ENCODE measurements at regions not wholly inside any gene's neighbourhood (a gene's known extent, or its start where the extent isn't known, plus 50 kb on each side); places are given as distances from the start of the nearest gene placed in this dataset.
A peak's percentile ranks its signal among the peaks of the same experiment; 100 is the strongest.
"Not testable (repeated sequence)": the region's sequence is repeated elsewhere in the genome, so short reads cannot be mapped to it uniquely, and the experiment has no call there.

DNA sequence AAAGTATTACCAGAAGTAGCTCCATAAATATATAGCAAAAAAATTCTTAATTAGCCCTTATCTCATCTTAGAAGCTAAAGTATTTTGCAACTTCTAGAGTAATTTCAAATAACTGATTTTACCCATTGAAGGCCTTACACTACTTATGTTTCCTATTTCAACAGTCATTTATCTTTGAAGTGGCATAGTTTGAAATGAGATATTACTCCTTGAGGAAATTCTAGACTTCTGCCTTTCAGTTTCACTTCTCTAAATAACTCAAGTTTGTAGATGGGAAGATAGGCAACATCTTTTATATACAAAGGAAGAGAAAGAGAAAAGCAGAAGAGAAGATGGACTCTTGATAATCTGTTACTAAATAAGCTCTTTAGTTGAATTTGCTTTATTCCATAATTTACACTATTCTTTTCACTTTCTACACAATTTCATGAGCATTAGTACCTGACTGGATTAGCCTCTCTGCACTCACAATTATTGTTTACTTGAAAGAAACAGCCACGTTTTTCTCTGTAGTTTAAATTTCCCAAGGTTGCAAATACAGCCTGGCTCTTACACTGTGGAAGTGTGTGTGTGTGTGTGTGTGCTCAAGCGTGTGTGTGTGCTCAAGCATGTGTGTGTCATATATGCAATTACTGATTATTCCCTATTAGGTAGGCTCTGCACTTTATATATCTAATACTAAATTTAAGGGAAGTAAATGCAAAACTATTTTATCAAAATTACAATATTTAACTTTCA, 60.6 kb upstream of the EMB start:
- no peak for DNase-seq

DNA sequence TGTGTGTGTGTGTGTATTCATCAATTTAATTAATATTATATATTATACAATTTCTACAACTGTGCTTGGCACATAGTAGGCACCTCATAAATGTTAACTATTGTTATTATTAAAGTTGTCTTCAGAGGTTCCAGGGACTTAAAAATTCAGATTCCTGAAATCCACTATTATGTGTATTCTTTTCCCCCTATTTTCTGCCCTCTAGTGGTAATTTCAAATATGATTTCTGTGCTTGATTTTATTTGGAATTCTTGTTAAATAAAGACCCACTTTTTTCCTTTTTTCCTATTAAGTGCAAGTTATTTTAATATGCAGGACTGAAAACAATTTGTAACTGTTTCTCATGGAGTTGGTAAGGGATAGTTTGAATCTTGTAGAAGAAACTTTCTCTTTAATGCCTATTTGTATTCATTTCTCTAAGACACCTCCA, 72.0 kb upstream of the EMB start:
- DNase-seq: peak; percentile 30

DNA sequence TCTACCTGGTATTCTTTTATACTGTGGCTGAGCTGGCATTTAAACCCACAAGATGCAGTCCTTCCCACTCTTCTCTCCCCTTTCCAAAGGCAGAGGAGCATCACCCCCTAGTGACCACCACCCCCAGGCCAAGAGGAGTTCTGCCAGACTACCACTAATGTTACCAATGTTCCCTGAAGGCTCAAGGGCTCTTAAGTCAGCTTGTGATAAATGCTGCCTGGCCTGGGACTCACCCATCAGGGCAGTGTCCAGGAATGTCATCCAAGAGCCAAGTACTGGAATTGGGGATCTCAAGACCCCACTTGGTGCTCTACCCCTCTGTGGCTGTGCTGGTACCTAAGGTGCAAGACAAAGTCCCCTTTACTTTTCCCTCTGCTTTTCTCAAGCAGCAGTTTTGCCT, 80.0 kb upstream of the EMB start:
- not testable (repeated sequence) for DNase-seq

DNA sequence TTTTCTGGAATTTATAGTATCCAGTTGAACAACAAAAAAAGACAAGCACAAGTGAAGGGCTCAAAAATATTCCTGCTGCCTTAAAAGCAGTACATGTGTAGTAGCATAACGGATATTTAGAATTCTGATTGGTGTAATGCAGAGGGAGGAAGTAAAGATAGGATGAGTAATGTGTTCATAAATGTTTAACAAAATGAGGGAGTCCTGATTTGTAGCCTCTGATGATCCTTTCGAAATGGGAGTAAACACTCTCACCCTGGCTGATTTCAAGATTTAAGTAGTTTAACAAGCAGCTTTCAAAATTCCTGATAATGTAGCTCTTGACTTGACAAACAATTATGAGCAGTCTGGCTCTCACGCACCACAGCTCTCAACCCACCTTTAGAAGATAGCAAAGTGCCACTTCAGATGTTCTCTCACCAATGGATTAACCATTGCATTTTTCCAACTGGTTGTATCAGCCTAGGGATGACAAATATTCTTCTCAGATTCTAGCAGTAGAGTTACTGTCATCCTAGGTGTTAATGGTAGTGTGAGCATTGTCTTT, 86.5 kb upstream of the EMB start:
- not testable (repeated sequence) for DNase-seq

DNA sequence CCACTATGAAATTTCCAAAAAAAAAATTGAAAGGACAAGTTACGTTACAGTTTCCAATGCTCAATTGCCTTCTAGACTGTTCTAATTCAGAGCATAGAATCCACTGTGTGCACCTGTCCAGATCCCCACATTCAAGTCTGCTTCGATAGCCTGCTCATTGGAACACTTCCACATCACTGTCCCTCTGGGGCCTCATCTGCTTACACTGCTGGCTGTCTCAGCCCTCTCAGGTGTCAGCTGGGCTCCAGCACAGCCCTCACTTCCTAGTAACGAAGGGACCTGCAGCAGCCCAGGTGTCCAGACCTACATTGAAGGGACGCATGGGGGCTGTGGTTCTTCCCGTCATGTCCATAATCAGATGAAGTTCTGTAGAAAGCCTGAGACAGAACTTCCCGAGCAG, 94.3 kb upstream of the EMB start:
- no peak for DNase-seq

DNA sequence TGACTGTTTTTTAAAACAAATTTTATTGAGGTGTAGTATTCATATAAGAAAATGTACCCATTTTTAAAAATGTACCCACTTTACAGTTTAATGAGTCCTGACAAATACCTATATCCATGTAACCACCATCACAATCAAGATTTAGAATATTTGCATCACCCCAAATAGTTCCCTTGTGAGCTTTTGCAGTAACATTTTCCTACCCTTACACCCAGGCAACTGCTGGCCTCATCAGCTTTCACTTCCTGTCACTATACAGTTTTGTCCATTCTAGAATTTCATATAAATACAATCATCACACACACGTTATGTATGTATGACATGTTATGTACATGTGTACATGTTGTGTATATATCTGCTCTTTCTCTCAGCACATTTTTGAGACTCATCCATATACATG, 96.4 kb upstream of the EMB start:
- not testable (repeated sequence) for DNase-seq

DNA sequence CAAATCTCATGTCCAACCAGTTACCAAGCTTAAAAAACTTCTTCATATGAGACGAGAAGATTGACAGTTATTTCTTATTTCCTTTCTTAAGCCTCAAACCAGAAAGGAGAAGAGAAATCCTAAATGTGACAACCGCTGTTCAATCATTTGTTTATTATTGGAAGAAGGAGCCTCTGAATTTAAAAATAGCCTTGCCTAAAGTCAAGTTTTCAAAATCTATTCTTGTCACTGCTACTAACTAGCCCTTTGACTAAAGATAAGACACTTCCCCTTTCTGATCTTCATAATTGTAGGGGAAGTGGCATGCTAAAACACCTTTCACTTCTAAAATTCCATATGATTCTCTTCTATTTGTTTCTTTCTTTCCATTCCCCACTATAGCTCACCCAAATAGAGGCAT, 106.2 kb upstream of the EMB start:
- no peak for DNase-seq

DNA sequence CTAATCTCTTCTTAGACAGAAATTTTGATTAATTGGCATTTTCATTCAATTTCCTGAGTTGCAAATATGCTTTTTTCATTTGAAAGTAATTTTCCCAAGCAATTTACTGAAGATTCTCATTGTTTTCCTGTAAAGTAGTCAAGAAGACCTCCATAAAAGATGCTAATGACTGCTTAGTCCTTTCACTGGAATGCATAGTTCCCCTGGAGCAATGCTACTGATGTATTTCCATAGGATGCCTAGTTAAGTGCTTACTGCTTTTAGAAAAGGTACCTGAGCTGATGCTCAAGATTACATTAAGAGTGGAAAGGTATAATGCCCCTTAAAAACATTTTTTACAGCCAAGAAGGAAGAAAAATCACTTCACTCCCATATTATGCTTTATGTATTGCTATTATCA, 109.2 kb upstream of the EMB start:
- DNase-seq: no peak

DNA sequence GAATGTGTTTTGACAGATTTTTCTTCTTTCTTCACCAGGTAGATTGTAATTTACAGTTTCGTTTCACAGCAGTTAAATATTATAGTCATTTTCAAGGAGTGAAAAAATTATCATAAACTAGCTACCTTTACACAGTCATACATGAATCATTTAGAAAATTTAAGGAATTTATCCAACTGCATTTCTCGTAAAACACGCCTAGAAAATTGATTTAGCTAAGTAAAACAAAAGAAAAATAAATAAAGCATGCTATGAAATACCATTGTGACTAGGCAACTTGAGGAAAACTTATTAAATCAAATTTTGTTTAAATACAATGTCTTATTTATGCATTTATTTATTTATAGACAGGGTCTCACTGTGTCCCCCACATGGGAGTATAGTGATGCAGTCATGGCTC, 109.9 kb upstream of the EMB start:
- no peak for DNase-seq

DNA sequence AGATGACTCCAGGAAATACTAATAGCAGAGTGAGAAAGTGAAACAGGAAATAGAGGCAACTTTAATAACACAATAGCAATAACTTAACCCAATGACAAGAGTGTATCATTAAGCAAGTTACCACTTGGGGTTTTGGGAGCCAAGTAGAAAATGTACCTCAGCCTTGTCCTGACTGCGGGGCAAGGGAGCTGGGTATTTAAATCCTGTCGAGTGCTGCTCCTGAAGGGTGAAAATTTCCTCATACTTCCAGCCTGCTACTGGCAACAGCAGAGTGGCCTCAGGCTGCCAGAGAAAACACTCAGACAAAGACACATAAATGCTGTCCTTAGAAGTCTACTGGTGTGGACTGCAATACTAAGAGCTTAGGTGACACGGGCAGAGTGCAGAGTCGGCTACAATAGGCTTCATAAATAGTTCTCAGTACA, 112.5 kb upstream of the EMB start:
- no peak for DNase-seq

DNA sequence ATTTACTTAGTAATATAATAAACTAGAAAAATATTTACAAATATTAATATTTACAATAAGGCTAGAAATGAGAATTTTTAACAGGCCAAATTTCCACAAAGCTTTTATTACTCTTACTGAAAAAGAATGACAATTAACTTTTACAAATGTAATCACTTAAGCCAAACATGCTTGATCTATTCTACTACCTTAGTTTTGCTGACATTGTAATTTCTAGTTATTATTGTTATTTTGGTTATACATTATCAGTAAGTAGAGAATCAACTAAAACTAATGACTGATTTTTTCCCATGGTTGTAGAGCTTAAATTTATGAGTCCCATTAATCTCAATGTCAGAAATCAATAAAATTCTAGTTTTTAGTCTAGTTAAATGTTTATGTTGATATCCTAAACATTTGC, 107.8 kb upstream of the PARP8 start:
- DNase-seq: not testable (repeated sequence)

DNA sequence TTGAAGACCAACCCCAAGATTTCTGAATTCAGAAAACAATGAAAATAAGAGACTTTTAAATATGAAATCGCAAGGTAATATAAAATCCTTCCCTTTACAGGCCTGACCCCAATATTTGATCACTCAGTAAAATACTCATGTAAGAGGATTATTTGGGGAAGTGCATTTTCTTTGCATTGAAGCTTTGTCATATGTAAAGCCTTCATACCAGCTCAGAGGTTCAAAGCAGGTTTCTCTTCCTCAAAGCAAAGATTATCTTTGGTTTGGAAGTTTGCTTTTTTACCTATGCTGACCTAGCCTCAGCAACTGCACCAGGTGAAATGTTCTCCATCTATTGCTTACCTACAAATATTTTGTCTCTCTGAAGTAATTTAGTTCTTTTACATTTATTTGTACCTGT, 106.5 kb upstream of the PARP8 start:
- DNase-seq: no peak

DNA sequence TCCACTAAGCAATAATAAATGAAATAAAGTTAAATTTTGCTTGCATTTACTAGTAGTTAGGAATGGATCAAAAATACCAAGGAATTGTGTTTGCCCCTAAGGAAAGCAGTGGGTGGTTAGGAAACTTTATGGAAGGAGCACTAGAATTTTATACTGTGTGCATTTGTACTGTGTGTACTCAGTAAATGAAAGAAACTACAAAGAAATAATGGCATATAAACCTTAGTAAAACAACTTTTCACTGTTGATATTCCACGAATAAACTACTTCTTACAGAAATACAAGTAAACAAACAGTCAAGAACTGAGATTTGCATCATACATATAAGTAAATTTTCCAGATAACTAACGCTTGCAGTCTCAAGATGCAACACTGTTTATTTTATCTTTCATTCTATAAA, 103.7 kb upstream of the PARP8 start:
- no peak for DNase-seq

DNA sequence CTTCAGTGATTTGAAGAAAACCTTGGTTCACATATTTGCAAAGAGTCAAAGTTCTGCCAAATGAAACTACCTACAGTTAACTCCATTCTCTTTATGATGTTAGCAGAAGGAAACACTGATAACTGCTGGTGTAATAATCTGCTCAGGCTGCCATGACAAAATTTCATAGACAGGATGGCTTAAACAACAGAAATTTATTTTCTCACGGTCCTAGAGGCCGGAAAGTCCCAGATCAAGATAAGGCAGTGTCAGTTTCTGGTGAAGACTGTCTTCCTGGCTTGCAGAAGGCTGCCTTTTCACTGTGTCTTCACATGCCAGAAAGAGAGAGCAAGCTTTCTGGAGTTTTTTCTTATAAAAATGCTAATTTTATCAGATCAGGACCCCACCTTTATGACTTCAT, 102.4 kb upstream of the PARP8 start:
- DNase-seq: no peak

DNA sequence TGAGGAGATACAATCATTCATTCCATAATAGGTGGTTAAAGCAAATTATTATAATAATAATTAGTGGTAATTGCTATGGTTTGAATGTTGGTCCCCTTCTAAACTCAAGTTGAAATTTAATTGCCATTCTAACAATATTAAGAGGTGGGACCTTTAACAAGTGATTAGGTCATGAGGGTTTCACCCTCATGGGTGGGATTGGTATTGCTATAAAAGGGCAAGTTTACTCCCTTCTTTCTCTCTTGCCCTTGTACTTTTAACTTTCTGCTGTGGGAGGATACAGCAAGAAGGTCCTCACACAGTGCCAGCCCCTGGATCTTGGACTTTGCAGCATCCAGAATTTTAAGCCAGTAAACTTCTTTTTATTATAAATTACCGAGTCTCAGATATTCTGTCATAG, 101.9 kb upstream of the PARP8 start:
- DNase-seq: no peak

DNA sequence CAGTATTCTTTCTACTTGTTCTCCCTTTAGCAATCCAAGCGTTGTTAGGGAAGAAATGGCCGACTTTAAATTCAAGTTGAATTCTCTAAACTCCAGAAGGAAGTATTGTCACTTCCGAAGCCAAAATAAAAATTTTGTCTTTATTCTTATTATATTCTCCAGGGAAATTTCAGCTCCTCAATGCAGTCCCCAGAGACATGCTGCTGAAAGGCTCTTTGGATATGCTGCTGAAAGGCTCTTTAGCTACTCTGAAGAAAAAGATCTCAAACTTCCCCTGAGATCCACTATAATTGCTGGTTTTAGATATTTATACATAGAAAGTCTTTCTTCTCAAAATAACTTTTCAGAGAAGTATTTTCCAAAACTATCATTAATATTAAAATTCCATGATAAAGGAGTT, 92.3 kb upstream of the PARP8 start:
- no peak for DNase-seq

DNA sequence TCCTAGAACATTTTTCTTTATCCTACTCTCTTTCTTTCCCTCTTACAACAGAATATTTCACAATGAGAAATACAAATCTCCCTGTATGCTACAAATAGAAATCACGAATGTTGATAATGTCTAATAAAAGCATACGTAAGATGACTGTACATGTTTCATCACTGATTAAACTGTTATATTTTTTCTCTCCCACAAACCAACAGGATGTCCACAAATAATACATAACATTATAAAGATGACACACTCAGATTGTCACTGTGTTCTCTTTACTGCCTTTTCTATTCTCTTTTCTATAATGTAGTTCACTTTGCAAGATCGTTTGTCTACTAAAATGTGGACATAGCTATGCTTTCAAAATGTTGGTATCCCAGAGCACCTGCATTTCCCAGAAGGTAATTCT, 90.7 kb upstream of the PARP8 start:
- DNase-seq: no peak

DNA sequence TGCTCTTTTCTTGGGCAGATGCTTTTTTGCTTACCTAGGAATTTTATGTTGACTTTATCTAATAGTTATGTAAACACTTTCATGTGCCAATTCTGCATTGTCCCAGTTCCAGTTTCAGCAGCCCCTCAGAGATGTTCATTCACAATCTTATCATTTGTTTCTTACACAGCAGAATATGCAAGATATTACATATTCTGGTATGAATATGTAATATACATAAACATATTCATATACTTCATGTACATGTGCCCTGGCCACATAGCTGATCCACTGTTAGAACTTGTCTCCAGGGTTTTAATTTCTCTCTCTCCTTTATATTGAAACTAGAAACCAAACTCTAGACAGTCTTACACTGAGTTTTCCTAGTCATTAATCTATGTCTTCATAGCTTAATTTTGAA, 90.2 kb upstream of the PARP8 start:
- no peak for DNase-seq

DNA sequence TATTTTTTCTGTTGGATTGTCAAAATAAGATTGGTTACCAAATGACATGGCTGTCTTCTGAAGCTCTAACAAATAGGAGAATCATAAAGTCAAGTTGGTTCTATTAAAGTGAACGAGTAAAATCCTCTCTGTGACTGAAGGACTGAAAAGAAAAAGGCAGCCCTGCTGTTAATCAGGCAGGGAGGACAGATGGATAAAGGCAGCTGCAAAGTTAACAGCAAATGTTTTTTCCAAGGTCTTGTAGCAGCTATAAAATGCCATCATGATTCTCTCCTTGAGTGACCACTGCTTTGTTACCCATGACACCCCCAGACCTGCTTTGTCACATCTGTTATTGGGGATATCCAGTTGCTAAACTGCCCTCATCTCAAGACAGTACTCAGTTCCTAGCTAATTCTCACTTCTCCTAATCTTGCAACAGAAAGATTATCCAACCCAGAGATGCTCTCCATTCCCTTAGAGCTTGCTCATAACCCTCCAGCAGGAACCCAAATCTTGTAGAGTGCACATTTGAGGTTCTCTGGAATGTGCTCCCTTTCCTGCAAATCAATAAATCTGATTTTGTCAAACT, 89.7 kb upstream of the PARP8 start:
- DNase-seq: no peak

DNA sequence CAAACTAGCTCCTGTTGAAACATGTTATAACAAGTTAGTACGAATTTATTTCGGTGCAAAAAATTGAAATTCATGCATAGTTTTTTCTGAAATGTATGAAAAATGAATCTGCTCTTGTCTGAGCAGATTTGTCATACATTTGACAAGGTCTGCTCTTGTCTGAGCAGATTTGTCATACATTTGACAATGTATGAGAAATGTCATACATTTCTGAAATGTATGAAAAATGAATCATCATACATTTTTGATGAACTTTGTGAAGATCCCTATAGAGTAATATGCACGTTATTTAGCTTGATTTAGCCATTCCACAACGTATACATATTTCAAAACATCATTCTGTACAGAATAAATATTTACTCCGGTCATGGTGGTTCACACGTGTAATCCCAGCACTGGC, 85.9 kb upstream of the PARP8 start:
- no peak for DNase-seq

DNA sequence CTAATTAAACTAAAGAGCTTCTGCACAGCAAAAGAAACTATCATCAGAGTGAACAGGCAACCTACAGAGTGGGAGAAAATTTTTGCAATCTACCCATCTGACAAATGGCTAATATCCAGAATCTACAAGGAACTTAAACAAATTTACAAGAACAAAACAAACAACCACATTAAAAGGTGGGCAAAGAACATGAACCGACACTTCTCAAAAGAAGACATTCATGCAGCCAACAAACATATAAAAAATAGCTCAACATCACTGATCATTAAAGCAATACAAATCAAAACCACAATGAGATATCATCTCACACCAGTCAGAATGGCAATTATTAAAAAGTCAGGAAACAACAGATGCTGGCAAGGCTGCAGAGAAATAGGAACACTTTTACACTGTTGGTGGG, 84.6 kb upstream of the PARP8 start:
- not testable (repeated sequence) for DNase-seq

DNA sequence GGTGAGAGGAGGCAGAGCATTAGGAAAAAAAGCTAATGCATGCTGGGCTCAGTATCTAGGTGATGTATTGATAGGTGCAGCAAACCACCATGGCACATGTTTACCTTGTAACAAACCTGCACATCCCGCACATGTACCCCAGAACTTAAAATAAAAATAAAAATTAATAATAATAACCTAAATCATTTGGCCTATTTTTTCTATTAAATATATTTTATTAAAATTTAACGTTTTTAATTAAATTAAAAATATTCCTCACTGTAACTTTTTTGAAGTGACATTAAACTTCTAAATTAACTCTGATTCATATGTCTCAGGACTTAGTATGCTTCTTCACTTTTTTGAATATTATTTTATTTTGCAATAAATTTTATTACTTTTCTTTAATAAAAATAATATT, 83.7 kb upstream of the PARP8 start:
- no peak for DNase-seq

DNA sequence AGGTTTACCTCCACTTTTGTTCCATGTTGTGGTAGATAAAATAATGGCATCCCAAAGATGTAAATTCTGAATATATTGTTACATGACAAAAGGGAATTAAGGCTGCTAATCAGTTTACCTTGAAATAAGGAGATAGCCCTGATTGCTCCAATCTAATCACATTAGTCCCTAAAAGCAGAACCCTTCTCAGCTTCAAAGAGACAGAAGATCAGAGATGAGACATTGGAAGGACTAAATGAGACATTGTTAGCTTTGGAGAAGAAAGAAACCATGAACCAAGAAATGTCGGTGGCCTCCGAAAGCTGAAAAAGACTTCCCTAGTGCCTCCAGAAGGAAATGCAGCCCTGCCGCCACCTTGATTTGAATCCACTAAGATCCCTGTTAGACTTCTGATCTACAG, 82.8 kb upstream of the PARP8 start:
- DNase-seq: no peak

DNA sequence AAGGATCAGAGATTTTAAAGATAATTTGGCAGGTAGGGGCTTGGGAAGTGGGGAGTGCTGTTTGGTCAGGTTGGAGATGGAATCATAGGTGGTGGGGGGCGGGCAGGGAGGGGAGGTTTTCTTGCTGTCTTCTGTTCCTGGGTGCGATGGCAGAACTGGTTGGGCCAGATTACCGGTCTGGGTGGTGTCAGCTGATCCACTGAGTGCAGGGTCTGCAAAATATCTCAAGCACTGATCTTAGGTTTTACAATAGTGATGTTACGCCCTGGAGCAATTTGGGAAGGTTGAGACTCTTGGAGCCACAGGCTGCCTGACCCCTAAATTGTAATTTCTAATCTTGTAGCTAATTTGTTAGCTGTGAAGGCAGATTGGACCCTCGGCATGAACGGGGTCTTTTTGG, 78.0 kb upstream of the PARP8 start:
- DNase-seq: not testable (repeated sequence)
